ENCODE measurements at regions not wholly inside any gene's neighbourhood (a gene's known extent, or its start where the extent isn't known, plus 50 kb on each side); places are given as distances from the start of the nearest gene placed in this dataset.

DNA sequence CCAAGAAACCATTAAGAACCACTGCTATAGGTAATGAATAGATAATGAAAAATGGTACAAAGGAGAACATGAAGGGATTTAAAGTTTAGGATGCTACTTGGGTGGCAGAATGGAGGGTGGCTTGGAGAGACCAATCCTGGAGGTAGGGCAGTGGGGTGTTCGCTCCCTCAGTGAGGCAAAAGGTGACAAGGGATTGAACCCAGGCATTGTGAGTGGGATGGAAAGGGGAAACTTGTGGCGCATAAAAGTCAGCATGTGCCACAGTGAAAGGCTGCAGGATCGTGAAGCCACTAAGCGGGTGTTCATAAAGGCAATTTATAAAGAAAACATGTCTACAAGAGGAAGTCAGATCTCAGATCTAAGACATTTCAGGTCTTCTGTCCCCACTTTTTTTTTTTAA is 76.7 kb upstream of the SLC38A2 start:
- Histone ChIP-seq H3K4me3 (ENCODE audit: extremely low read depth in 1 of 4, insufficient read depth in 2 of 4, low read depth in 3 of 4, low read length in 4 of 4) (no peak overlapping the region), H3K18ac (ENCODE audit: extremely low read depth, low read length) (no peak overlapping the region), H3K9ac (replicated peaks in 1 of 4; ENCODE audit: extremely low read depth in 1 of 4, low read depth in 3 of 4, low read length in 3 of 4) (no peak overlapping the region), H3K79me2 (ENCODE audit: control insufficient read depth in 1 of 2, insufficient read depth in 2 of 2, low read length in 2 of 2) (no peaks in the 10 kb centered on the region), H2BK120ac (replicated peaks; ENCODE audit: low read depth, low read length) (no peak overlapping the region), H4K5ac (ENCODE audit: insufficient read length, low read depth, low read length) (no peak overlapping the region), H3K79me1 (ENCODE audit: low read depth, low read length) (no peaks in the 10 kb centered on the region), H4K20me1 (replicated peaks in 1 of 2; ENCODE audit: control insufficient read depth in 1 of 2, insufficient read depth in 2 of 2, low read length in 2 of 2) (no peaks in the 10 kb centered on the region), H3K56ac (replicated peaks; ENCODE audit: insufficient read length, low read depth, low read length) (no peak overlapping the region), H3K4ac (replicated peaks; ENCODE audit: insufficient read length, low read depth, low read length) (no peak overlapping the region), H3K27ac (ENCODE audit: low read depth, low read length) (no peak overlapping the region), H3K23me2 (ENCODE audit: low read depth, low read length) (no peaks in the 10 kb centered on the region; the same call in 1 of the 2 replicates), H3K4me2 (ENCODE audit: insufficient read depth in 1 of 2, low read depth in 2 of 2, low read length in 2 of 2) (no peak overlapping the region), H3K14ac (ENCODE audit: insufficient read length) (no peak overlapping the region), H2BK20ac (ENCODE audit: low read length) (no peak overlapping the region), H2AFZ (ENCODE audit: low read length) (no peak overlapping the region), H2AK5ac (ENCODE audit: low read depth, low read length) (no peak overlapping the region), H3K36me3 (ENCODE audit: control insufficient read depth in 2 of 4, insufficient read depth in 4 of 4, low read length in 3 of 4) (no peaks in the 10 kb centered on the region), H2BK5ac (ENCODE audit: low read depth, low read length) (no peak overlapping the region), H3K27me3 (replicated peaks in 1 of 4; ENCODE audit: control insufficient read depth in 3 of 4, extremely low read depth in 1 of 4, insufficient read depth in 3 of 4, low read length in 3 of 4) (no peaks in the 10 kb centered on the region), H4K91ac (replicated peaks; ENCODE audit: insufficient read length, low read length) (no peak overlapping the region), H2BK12ac (ENCODE audit: low read depth, low read length) (no peak overlapping the region), H3K4me1 (replicated peaks in 1 of 4; ENCODE audit: control insufficient read depth in 3 of 4, insufficient read depth in 4 of 4, low read length in 3 of 4) (peaks cover 0 to 8% (median 2%) of the 10 kb centered on the region in 4 experiments; a peak in 2 of 7 replicates), H2BK15ac (ENCODE audit: low read length) (no peak overlapping the region), H4K8ac (ENCODE audit: extremely low read depth, insufficient read depth, low read length) (no peak overlapping the region), H3K9me3 (ENCODE audit: insufficient read depth in 2 of 2, low read depth in 1 of 2, low read length in 1 of 2) (no peaks in the 10 kb centered on the region), H3K23ac (ENCODE audit: insufficient read length) (no peak overlapping the region)
- ChIA-PET POLR2A (ENCODE audit: partially characterized antibody) (interaction anchor here (1.0 to 1.8 kb wide), 2 partner anchors 47 to 78 kb away, joined by 3 to 6 read pairs; no protein-coding TSS in a partner anchor), CTCF (ENCODE audit: partially characterized antibody) (interaction anchor here (1.5 kb wide), 1 partner anchor 212 kb away, joined by 3 read pairs; no protein-coding TSS in a partner anchor)
- TF ChIP-seq KDM1A (IDR thresholded peaks at IDR 0.05; ENCODE audit: borderline replicate concordance, low read length), result no peak
- TF ChIP-seq HDAC2 (IDR thresholded peaks at IDR 0.05; ENCODE audit: borderline replicate concordance in 1 of 2, low read depth in 2 of 2, low read length in 2 of 2), result no peak
- no peak for TF ChIP-seq ZNF274 (IDR thresholded peaks at IDR 0.05; ENCODE audit: borderline replicate concordance, extremely low read depth, low read length)
- no peak for TF ChIP-seq KDM4A (IDR thresholded peaks at IDR 0.05; ENCODE audit: low read depth, low read length, severe bottlenecking)
- no peak for TF ChIP-seq SUZ12 (IDR thresholded peaks at IDR 0.05; ENCODE audit: low read length)
- no peak for TF ChIP-seq CBX5 (IDR thresholded peaks at IDR 0.05; ENCODE audit: low read depth, low read length)
- no peak for TF ChIP-seq YY1 (IDR thresholded peaks at IDR 0.05; ENCODE audit: low read depth, low read length)
- WGBS, 2 experiments (ENCODE audit: extremely low coverage in 1 of 2, insufficient coverage in 1 of 2, insufficient read length in 1 of 2, insufficient replicate concordance in 2 of 2, low coverage in 1 of 2, low lambda C conversion rate in 2 of 2, missing lambda C conversion rate in 1 of 2), result 96% methylated on average over 4 of the region's 4 CpGs; no CpG with 5 or more reads in 1 of the 2 experiments
- no peak for DNase-seq (ENCODE audit: low read depth in 1 of 2, low spot score in 2 of 2)
- FAIRE-seq, result no peak
